Heart left ventricle (tissue), 13 donors: ENCODE measurements at regions not wholly inside any gene's neighbourhood (a gene's known extent, or its start where the extent isn't known, plus 50 kb on each side); places are given as distances from the start of the nearest gene placed in this dataset.

Experiments used
- CTCF ChIP-seq, 12 donors: fragments of 200-600 bp; sonication (generic) in 4 of 12; IDR thresholded peaks; one replicate each; pipeline versions ENCODE4 v1.5.0 to v1.8.0; 2018 to 2022; ENCODE audit warnings: antibody characterized with exemption in 12 of 12, mild to moderate bottlenecking in 5 of 12
- POLR2A ChIP-seq, 2 donors: fragments of 450-650 bp; IDR thresholded peaks; one replicate each; pipeline ENCODE4 v1.6.1; 2017; ENCODE audit warnings: antibody characterized with exemption in 2 of 2, mild to moderate bottlenecking in 2 of 2, moderate library complexity in 2 of 2
- donor health status: ischemic (EF 13 %, LVEDD 7.1; RV severe dilation, severe dysfunction).
- donor health status: DM: no; HTN: yes; CAD: no.
- donor health status: DM: no; HTN: no; CAD: no.
- donor health status: ischemic (EF 25% LVEDD 6.9; RV normal size, moderate dysfunction).
- donor health status: ischemic (EF 25% LVEDD 5.7; RV mildly dilated, moderate dysfunction).
- donor health status: ischemic (EF 35%, LVEDD 5.7; RV mildly dilated, moderate dysfunction).
- donor health status: nonischemic (EF 11% LVEDD 7.7; RV severe dilation, severe dysfunction).
- donor health status: DM: yes; HTN: yes; CAD: no.
- donor health status: PGD.
- donor health status: ischemic (EF 29% LVEDD 5.4; RV normal size, mild dysfunction).
- donor health status: nonischemic (EF 23%, LVEDD 6.1; RV moderate dilation, normal function).

GRCh38 chr1:56331207-56331891 lies 248.0 kb downstream of the PLPP3 start:
- TF ChIP-seq CTCF (IDR thresholded peaks at IDR 0.05) (no peak), POLR2A (IDR thresholded peaks at IDR 0.05) (no peak)
